CD14-positive monocyte (primary cell): ENCODE measurements at regions not wholly inside any gene's neighbourhood (a gene's known extent, or its start where the extent isn't known, plus 50 kb on each side); places are given as distances from the start of the nearest gene placed in this dataset.

Experiments
- DNase-seq, 3 donors: peaks; one replicate each; pipeline ENCODE4 v3.0.0-alpha.2; 2011 to 2022
- H2AFZ ChIP-seq: 2 replicates; pipeline ENCODE4 v1.6.0; 2012; ENCODE audit warnings: mild to moderate bottlenecking, low read depth, low read length, inconsistent platforms; ENCODE audit not compliant: insufficient read depth, poor library complexity, severe bottlenecking
- H3K27ac ChIP-seq, 2 donors: 1 replicate in 1 of 2; 2 replicates in 1 of 2; pipeline ENCODE4 v1.5.1; 2012 to 2013; ENCODE audit warnings: low read length in 2 of 2, control low read depth in 1 of 2, inconsistent platforms in 1 of 2, low read depth in 1 of 2, mild to moderate bottlenecking in 1 of 2
- H3K27me3 ChIP-seq, 2 donors: one replicate each; pipeline versions ENCODE4 v1.6.0 to v1.6.1; 2011 to 2013; ENCODE audit warnings: low read length in 2 of 2; ENCODE audit not compliant: control insufficient read depth in 2 of 2, insufficient read depth in 2 of 2
- H3K36me3 ChIP-seq, 2 donors: replicated peaks in 1 of 2; 1 replicate in 1 of 2; 2 replicates in 1 of 2; pipeline versions ENCODE4 v1.5.1 to v1.6.1; 2012 to 2013; ENCODE audit warnings: low read length in 2 of 2, control low read depth in 1 of 2, inconsistent platforms in 1 of 2, mild to moderate bottlenecking in 1 of 2; ENCODE audit not compliant: insufficient read depth in 2 of 2, control insufficient read depth in 1 of 2
- H3K4me1 ChIP-seq, 2 donors: 1 replicate in 1 of 2; 2 replicates in 1 of 2; pipeline versions ENCODE4 v1.5.1 to v1.6.1; 2012 to 2013; ENCODE audit warnings: low read length in 2 of 2, control low read depth in 1 of 2, inconsistent platforms in 1 of 2, mild to moderate bottlenecking in 1 of 2, moderate library complexity in 1 of 2; ENCODE audit not compliant: insufficient read depth in 2 of 2, control insufficient read depth in 1 of 2
- H3K4me2 ChIP-seq: replicated peaks from 2 replicates; pipeline ENCODE3; 2012; ENCODE audit warnings: low read length, moderate library complexity, mild to moderate bottlenecking; ENCODE audit not compliant: poor library complexity, severe bottlenecking; ENCODE audit errors: extremely low read depth
- H3K4me3 ChIP-seq, 3 experiments: fragments of 200-600 bp in 1 of 3; sonication (generic) in 1 of 3; replicated peaks in 1 of 3; 1 replicate in 2 of 3; 2 replicates in 1 of 3; pipeline ENCODE4 v1.5.1; 2011 to 2013; ENCODE audit warnings: low read length in 3 of 3, mild to moderate bottlenecking in 3 of 3, control low read depth in 2 of 3, low read depth in 2 of 3, inconsistent platforms in 1 of 3, moderate library complexity in 1 of 3
- H3K79me2 ChIP-seq: 2 replicates; pipeline ENCODE4 v1.6.0; 2012; ENCODE audit warnings: mild to moderate bottlenecking, control low read depth, inconsistent platforms, low read length, moderate library complexity; ENCODE audit not compliant: insufficient read depth
- H3K9ac ChIP-seq: 2 replicates; pipeline ENCODE4 v1.6.0; 2017; ENCODE audit warnings: low read length, mild to moderate bottlenecking; ENCODE audit not compliant: insufficient read depth, poor library complexity, severe bottlenecking
- H3K9me3 ChIP-seq, 2 donors: replicated peaks in 1 of 2; 1 replicate in 1 of 2; 2 replicates in 1 of 2; pipeline versions ENCODE4 v1.5.1 to v1.6.1; 2012 to 2013; ENCODE audit warnings: low read length in 2 of 2, control low read depth in 1 of 2; ENCODE audit not compliant: control insufficient read depth in 1 of 2, insufficient read depth in 1 of 2
- H4K20me1 ChIP-seq: 2 replicates; pipeline ENCODE4 v1.6.0; 2012; ENCODE audit warnings: mild to moderate bottlenecking, low read length, control low read depth, moderate library complexity; ENCODE audit not compliant: insufficient read depth
- H3K27ac Mint-ChIP-seq, 7 donors: one replicate each; pipeline ENCODE4 v1.8.0; 2020; ENCODE audit warnings: mild to moderate bottlenecking in 7 of 7, mixed read lengths in 7 of 7, moderate library complexity in 6 of 7, inconsistent platforms in 2 of 7
- H3K27me3 Mint-ChIP-seq, 3 donors: one replicate each; pipeline ENCODE4 v1.8.0; 2021 to 2022; ENCODE audit warnings: low read depth in 3 of 3, mild to moderate bottlenecking in 3 of 3, mixed read lengths in 3 of 3, moderate library complexity in 3 of 3, inconsistent platforms in 1 of 3
- H3K36me3 Mint-ChIP-seq, 2 donors: one replicate each; pipeline ENCODE4 v1.8.0; 2020; ENCODE audit warnings: mixed read lengths in 2 of 2, inconsistent platforms in 1 of 2, mild to moderate bottlenecking in 1 of 2
- H3K4me1 Mint-ChIP-seq: one replicate; pipeline ENCODE4 v1.8.0; 2020; ENCODE audit warnings: mild to moderate bottlenecking, mixed read lengths
- H3K4me3 Mint-ChIP-seq, 2 donors: one replicate each; pipeline ENCODE4 v1.8.0; 2020; ENCODE audit warnings: mild to moderate bottlenecking in 2 of 2, mixed read lengths in 2 of 2, moderate library complexity in 1 of 2
- H3K9me3 Mint-ChIP-seq, 7 donors: one replicate each; pipeline ENCODE4 v1.8.0; 2020 to 2022; ENCODE audit warnings: mixed read lengths in 7 of 7, mild to moderate bottlenecking in 6 of 7, moderate library complexity in 6 of 7, inconsistent platforms in 2 of 7
- CTCF ChIP-seq: fragments of 200-600 bp; IDR thresholded peaks from one replicate; pipeline ENCODE4 v1.8.0; 2022; ENCODE audit warnings: antibody characterized with exemption, mild to moderate bottlenecking
- WGBS: methylation state at CpG from one replicate; pipeline ENCODE4 v1.1.5; 2013; ENCODE audit warnings: missing lambda C conversion rate; ENCODE audit not compliant: insufficient coverage; 5-methylcytosine and 5-hydroxymethylcytosine counted together
- intact Hi-C, 2 donors: fragments of 100-400 bp; cut with micrococcal nuclease; formaldehyde crosslinking; loops; one replicate each; pipeline versions ENCODE4 v1.15.0 to v1.15.1; 2023

GRCh38 chr3:55339819-55340218 is 147.3 kb downstream of the WNT5A start:
- Histone ChIP-seq H3K27me3 (no peaks in the 10 kb centered on the region), H3K4me3 (no peak overlapping the region), H3K4me2 (no peak overlapping the region), H4K20me1 (no peaks in the 10 kb centered on the region), H3K36me3 (no peaks in the 10 kb centered on the region), H3K79me2 (no peaks in the 10 kb centered on the region), H3K27ac (no peak overlapping the region), H3K9ac (no peak overlapping the region), H3K9me3 (no peaks in the 10 kb centered on the region), H3K4me1 (no peaks in the 10 kb centered on the region), H2AFZ (no peak overlapping the region)
- Mint-ChIP-seq H3K4me1 (no peaks in the 10 kb centered on the region), H3K27ac (no peak overlapping the region), H3K27me3 (peaks cover 0 to 3% (median 2%) of the 10 kb centered on the region in 3 donors), H3K4me3 (no peak overlapping the region), H3K36me3 (no peaks in the 10 kb centered on the region), H3K9me3 (peaks cover 0 to 30% (median 6%) of the 10 kb centered on the region in 7 donors)
- DNase-seq: no peak
- no CpG with 5 or more reads among the region's 4 CpGs for WGBS
- no peak for TF ChIP-seq CTCF
- intact Hi-C loops: no loop called here

GRCh38 chr3:55339390-55339789 is 147.7 kb downstream of the WNT5A start:
- Mint-ChIP-seq H3K36me3 (no peaks in the 10 kb centered on the region), H3K27ac (no peak overlapping the region), H3K4me1 (no peaks in the 10 kb centered on the region), H3K27me3 (peaks cover 0 to 3% (median 2%) of the 10 kb centered on the region in 3 donors), H3K4me3 (no peak overlapping the region), H3K9me3 (peaks cover 0 to 32% (median 5%) of the 10 kb centered on the region in 7 donors)
- WGBS: no CpG with 5 or more reads among the region's 3 CpGs
- Histone ChIP-seq H4K20me1 (no peaks in the 10 kb centered on the region), H3K9ac (no peak overlapping the region), H3K27ac (no peak overlapping the region), H3K36me3 (no peaks in the 10 kb centered on the region), H3K4me1 (no peaks in the 10 kb centered on the region), H3K79me2 (no peaks in the 10 kb centered on the region), H3K9me3 (peaks cover 0 to 2% of the 10 kb centered on the region in 2 donors), H2AFZ (no peak overlapping the region), H3K4me3 (no peak overlapping the region), H3K27me3 (no peaks in the 10 kb centered on the region), H3K4me2 (no peak overlapping the region)
- DNase-seq: no peak
- intact Hi-C loops: no loop called here
- no peak for TF ChIP-seq CTCF
